HG03565 (cell line): ENCODE measurements at regions not wholly inside any gene's neighbourhood (a gene's known extent, or its start where the extent isn't known, plus 50 kb on each side); places are given as distances from the start of the nearest gene placed in this dataset.
"Not testable (repeated sequence)": the region's sequence is repeated elsewhere in the genome, so short reads cannot be mapped to it uniquely, and the experiment has no call there.

Experiments used
- ATAC-seq: cut with Tn5 transposase; IDR thresholded peaks from one replicate; pipeline ENCODE4 v1.9.1; 2021; ENCODE audit warnings: mild to moderate bottlenecking, moderate library complexity; ENCODE audit not compliant: unreplicated experiment

- no peak for ATAC-seq
Measured at GRCh38 chr7:8809320-8809719, 375.9 kb downstream of the NXPH1 start.

DNA sequence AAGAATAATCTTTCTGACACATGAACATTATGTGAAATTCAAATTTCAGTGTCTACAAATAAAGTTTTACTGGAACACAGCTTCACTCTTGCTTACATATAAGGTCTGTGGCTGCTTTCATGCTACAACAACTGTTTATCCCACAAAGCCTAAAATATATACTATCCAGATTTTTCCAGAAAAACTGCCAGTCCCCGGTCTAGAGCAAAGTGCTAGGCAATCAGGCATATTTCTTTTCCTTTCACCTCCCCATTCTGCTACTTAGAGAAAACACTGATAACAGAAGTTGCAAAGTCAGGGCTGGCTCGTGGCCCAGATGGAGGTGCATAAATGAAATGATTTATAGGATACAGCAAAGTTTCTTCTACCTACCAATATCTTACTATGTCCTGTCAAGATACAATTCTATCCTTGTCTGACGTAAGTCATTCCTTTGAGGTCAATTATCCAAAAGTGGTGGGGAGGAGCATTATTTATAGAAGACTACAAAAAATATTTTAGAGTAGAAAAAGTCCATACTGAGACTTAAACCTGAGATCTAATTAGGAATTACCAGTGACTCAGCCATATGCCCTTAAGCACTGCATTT, 384.1 kb downstream of the NXPH1 start:
- no peak for ATAC-seq

DNA sequence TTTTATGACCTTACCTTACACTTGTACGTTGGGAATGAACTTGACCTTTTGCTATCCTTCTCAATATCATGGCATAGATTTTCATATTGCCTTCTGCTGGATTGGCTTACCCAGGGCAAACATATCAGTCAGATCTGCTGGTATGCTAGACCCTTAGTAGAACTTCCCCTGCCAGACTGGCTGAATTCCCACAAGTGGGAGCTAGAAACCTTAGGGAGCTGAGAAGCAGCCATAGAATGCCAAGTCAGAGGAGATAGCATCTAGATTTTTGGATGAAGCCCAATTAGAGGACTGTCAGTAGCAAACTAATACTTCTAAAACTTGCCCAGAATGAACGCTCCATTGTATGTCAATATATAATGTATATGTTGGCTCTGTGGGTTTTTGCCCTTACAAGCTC, 385.0 kb downstream of the NXPH1 start:
- no peak for ATAC-seq

DNA sequence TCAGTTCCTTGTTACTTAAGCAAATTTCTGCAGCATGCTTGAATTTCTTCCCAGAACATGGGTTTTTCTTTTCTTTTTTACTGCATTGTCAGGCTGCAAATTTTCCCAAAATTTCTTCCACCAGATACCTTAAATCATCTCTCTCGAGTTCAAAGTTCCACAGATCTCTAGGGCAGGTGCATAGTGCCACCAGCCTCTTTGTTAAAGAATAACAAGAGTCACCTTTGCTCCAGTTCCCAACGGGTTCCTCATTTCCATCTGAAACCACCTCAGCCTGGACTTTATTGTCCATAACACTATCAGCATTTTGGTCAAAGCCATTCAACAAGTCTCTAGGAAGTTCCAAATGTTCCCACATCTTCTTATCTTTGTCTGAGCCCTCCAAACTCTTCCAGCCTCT, 389.2 kb downstream of the NXPH1 start:
- no peak for ATAC-seq

DNA sequence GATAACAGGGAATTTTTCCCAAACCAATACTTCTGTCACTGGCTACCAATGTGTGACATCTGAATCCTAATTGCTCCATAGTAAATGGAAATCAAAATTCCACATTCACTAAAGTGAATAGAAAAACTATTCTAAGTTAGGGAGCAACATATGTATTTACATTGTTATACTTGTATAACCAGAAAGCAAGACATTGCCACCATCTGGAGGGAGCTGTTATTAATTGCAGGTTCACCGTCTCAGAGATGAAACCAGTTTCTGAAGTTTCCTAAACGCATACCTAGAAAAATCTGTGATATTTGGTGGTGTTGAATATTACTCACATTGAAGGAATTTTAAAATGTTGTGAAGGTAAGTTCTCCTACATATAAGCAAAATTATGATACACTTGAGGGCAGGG, 390.1 kb downstream of the NXPH1 start:
- no peak for ATAC-seq

- ATAC-seq: no peak
Measured at GRCh38 chr7:8827329-8827728, 393.9 kb downstream of the NXPH1 start.

DNA sequence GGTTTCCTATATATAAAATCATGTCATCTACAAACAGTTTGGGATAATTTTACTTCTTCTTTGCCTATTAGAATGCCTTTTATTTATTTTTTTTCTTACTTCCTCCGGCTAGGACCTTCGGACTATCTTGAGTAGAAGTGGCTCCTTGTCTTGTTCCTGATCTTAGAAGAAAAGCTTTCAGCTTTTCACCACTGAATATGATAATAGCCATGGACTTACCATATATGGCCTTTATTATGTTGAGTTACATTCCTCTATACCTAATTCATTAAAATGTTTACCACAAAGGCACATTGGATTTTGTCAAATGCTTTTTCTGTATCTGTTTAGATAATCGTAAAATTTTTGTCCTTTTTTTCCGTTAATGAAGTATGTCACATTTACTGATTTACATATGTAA, 395.7 kb downstream of the NXPH1 start:
- ATAC-seq: no peak

GRCh38 chr7:8831376-8831775, 398.0 kb downstream of the NXPH1 start:
- no peak for ATAC-seq

DNA sequence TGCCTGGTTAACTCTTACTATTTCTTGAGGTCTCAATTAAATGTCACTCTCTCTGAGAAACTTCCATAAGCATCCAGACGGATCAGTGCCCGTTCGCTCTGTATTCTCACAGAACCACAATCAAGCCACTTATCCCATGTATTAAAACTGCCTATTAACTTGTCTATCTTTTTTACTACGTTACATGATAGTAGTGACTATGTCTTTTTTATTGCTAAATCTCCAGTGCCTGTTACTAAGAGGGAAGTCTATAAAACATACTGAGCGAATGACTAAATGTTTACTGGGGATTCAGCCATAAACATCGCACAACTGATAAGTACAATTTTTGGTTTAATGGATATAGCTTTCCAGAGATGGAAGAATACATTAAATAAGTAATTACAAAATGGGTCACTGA, 399.9 kb downstream of the NXPH1 start:
- ATAC-seq: no peak

DNA sequence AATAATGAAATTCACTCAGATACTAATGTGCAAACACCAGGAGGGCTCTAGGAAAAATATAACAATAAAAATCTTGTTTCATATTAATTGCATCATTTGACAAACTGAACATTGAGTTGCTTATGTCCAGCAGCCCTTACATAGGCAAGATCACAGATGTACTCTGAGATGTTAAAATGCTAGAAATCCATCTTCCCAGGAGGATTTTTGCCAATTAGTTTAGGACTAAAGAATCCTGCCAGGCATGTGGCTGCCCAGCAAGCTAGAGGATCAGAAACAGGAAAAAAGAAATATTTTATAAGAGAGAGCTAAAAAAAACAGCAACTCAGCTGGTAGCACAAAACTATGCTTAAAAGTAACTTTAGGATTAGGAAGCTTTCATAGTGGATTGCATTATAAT, 407.8 kb downstream of the NXPH1 start:
- no peak for ATAC-seq

GRCh38 chr7:8871716-8872115, 438.3 kb downstream of the NXPH1 start:
- no peak for ATAC-seq

GRCh38 chr7:8881916-8882315, 448.5 kb downstream of the NXPH1 start:
- ATAC-seq: no peak

- ATAC-seq: no peak
Measured at GRCh38 chr7:8885480-8886000, 452.1 kb downstream of the NXPH1 start.

- not testable (repeated sequence) for ATAC-seq
Measured at GRCh38 chr7:8890346-8890745, 456.9 kb downstream of the NXPH1 start.

GRCh38 chr7:8893775-8894174, 460.4 kb downstream of the NXPH1 start:
- no peak for ATAC-seq

- ATAC-seq: no peak
Measured at GRCh38 chr7:8906396-8907075, 473.1 kb downstream of the NXPH1 start.

DNA sequence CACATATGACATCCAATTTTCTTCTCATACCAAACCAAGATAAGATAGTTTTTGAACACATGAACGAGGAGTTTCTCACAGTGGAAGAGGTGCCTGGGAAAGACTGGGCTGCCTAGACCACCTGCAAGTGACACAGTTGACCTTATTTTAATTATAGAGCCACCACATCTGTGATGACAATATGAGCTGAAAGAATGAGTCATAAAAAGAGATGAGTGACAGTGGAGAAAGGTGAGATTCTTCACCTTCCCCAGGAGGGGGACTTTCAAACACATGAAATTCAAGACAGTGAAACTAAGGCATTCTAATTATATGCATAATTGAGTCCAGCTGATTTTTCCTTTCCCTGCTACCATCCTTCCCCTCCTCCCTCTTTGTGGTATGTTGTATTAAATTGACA, 475.5 kb downstream of the NXPH1 start:
- ATAC-seq: no peak

DNA sequence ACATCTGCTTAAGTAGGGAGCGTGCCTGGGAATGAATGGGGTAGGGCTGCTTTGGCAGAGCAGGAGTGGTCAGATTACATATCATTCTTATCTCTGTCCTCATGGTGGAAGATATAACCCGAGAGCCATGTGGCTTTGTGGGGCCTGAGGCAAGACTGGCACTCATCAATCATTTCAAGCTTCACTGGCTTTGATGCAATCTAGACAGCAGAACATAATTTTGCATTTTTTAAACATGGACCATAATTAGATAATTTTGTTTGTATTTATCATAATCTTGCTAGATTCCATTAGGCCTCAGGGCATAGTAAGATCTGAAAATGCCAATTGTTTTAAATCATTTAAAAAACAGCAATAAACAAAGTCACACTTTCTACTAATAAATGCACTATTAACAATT, 480.3 kb downstream of the NXPH1 start:
- ATAC-seq: no peak

DNA sequence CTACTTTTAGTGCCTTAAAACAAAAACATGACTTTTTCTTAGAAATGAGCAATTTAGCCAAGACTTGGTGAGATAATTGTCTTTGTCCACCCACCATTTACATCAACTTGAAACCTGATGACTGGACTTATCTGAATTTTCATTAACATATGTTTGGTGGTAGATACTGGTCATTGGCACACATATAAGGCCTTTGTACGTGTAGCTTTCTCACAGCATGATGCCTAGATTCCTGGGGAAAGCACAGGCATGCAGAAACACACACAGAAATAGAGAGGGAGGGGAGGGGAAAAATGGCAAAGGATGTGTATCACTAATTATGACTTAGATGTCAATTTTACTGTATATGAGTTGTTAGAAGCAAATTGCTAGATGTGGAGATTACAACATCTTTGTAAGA, 488.4 kb downstream of the NXPH1 start:
- no peak for ATAC-seq

DNA sequence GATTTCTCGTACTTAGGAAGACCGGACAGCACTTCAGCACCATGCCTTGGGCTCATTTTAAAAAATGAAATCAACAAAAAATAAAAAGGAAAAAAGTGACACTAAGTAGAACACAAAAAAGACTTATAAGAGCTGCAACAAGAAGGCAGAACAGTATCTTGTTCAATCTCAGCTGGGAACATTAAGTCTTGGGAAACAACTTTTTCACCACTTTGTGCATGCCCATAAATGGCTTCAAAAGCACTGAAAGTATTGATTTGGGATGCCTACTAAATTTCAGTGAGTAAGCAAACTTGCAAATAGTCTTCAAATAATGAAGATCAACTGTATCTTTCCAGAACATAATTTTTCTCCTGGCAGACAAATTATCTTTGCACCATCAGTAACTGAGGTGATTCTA, 489.3 kb downstream of the NXPH1 start:
- no peak for ATAC-seq

DNA sequence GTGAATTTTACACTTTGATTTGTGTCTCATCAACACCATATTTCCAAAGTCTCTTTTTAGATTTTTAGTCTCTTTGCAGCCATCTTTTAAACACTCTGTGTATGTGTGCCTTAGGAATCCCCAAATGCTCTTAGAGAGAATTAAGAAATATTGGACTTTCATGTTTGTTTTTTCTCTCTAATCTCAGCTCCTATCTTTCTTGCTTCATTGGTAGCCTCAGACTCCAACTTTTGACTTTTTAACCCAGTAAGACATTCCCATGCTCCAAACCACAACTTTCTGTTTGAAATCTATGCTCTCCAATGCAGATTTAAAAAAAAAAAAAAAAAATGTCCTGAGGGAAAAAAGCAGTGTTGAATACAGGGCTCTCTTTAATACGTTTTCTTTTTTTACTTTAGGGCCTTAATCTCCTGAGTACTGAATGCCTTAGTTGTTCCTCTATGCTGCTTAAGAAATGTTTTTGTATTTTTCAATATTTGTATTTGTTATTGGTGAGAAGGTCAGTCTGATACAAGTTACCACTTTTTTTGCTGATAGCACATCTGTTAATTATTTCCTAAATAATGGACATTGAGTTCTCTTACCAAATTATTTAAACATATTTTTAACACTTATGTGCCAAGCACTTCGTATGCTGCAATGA, 489.9 kb downstream of the NXPH1 start:
- no peak for ATAC-seq

- no peak for ATAC-seq
Measured at GRCh38 chr7:8931906-8932646, 498.7 kb downstream of the NXPH1 start.
